ENCODE measurements at regions not wholly inside any gene's neighbourhood (a gene's known extent, or its start where the extent isn't known, plus 50 kb on each side); places are given as distances from the start of the nearest gene placed in this dataset.

GRCh38 chr16:82504836-82505235, 121.9 kb upstream of the CDH13 start:
- no peak overlapping the region for H3K4me3 ChIP-seq (ENCODE audit: low read length)
- no peak for DNase-seq (ENCODE audit: low read depth, low spot score)
- H3K36me3 ChIP-seq (ENCODE audit: control insufficient read depth, insufficient read depth, low read length) = no peaks in the 10 kb centered on the region
- H3K4me1 ChIP-seq (ENCODE audit: control insufficient read depth, insufficient read depth, low read length) = no peaks in the 10 kb centered on the region
- H3K9me3 ChIP-seq (ENCODE audit: control insufficient read depth, insufficient read depth, low read length) = no peaks in the 10 kb centered on the region
- H3K27me3 ChIP-seq (ENCODE audit: control insufficient read depth, insufficient read depth, low read length) = no peaks in the 10 kb centered on the region
- no peak overlapping the region for H3K27ac ChIP-seq (ENCODE audit: low read length)
- no CpG with 5 or more reads among the region's 8 CpGs for WGBS (ENCODE audit: insufficient coverage, insufficient read length)

- Histone ChIP-seq H3K27me3 (ENCODE audit: control insufficient read depth, insufficient read depth, low read length) (no peaks in the 10 kb centered on the region), H3K36me3 (ENCODE audit: control insufficient read depth, insufficient read depth, low read length) (no peaks in the 10 kb centered on the region), H3K4me3 (ENCODE audit: low read length) (no peak overlapping the region), H3K9me3 (ENCODE audit: control insufficient read depth, insufficient read depth, low read length) (no peaks in the 10 kb centered on the region), H3K4me1 (ENCODE audit: control insufficient read depth, insufficient read depth, low read length) (no peaks in the 10 kb centered on the region), H3K27ac (ENCODE audit: low read length) (no peak overlapping the region)
- WGBS (ENCODE audit: insufficient coverage, insufficient read length) = no CpG with 5 or more reads among the region's 4 CpGs
- no peak for DNase-seq (ENCODE audit: low read depth, low spot score)
These were observed 127.5 kb upstream of the CDH13 start for GRCh38 chr16:82499302-82499701.

GRCh38 chr16:82497139-82497538, 129.6 kb upstream of the CDH13 start:
- H3K4me1 ChIP-seq (ENCODE audit: control insufficient read depth, insufficient read depth, low read length) = no peaks in the 10 kb centered on the region
- H3K27me3 ChIP-seq (ENCODE audit: control insufficient read depth, insufficient read depth, low read length) = no peaks in the 10 kb centered on the region
- no peaks in the 10 kb centered on the region for H3K9me3 ChIP-seq (ENCODE audit: control insufficient read depth, insufficient read depth, low read length)
- no peak for DNase-seq (ENCODE audit: low read depth, low spot score)
- no CpG with 5 or more reads among the region's 4 CpGs for WGBS (ENCODE audit: insufficient coverage, insufficient read length)
- H3K27ac ChIP-seq (ENCODE audit: low read length) = no peak overlapping the region
- no peak overlapping the region for H3K4me3 ChIP-seq (ENCODE audit: low read length)
- no peaks in the 10 kb centered on the region for H3K36me3 ChIP-seq (ENCODE audit: control insufficient read depth, insufficient read depth, low read length)

GRCh38 chr16:82488460-82488859, 138.3 kb upstream of the CDH13 start:
- WGBS (ENCODE audit: insufficient coverage, insufficient read length) = no CpG with 5 or more reads among the region's 4 CpGs
- no peak overlapping the region for H3K27ac ChIP-seq (ENCODE audit: low read length)
- H3K4me3 ChIP-seq (ENCODE audit: low read length) = no peak overlapping the region
- no peaks in the 10 kb centered on the region for H3K9me3 ChIP-seq (ENCODE audit: control insufficient read depth, insufficient read depth, low read length)
- no peaks in the 10 kb centered on the region for H3K4me1 ChIP-seq (ENCODE audit: control insufficient read depth, insufficient read depth, low read length)
- H3K27me3 ChIP-seq (ENCODE audit: control insufficient read depth, insufficient read depth, low read length) = no peaks in the 10 kb centered on the region
- no peak for DNase-seq (ENCODE audit: low read depth, low spot score)
- H3K36me3 ChIP-seq (ENCODE audit: control insufficient read depth, insufficient read depth, low read length) = no peaks in the 10 kb centered on the region

- no CpG with 5 or more reads among the region's 3 CpGs for WGBS (ENCODE audit: insufficient coverage, insufficient read length)
- no peak for DNase-seq (ENCODE audit: low read depth, low spot score)
- H3K9me3 ChIP-seq (ENCODE audit: control insufficient read depth, insufficient read depth, low read length) = no peaks in the 10 kb centered on the region
These were observed 145.3 kb upstream of the CDH13 start for GRCh38 chr16:82481455-82481854.

GRCh38 chr16:82476786-82477185, 150.0 kb upstream of the CDH13 start:
- H3K9me3 ChIP-seq (ENCODE audit: control insufficient read depth, insufficient read depth, low read length) = no peaks in the 10 kb centered on the region
- no peaks in the 10 kb centered on the region for H3K4me1 ChIP-seq (ENCODE audit: control insufficient read depth, insufficient read depth, low read length)
- no peak overlapping the region for H3K4me3 ChIP-seq (ENCODE audit: low read length)
- H3K36me3 ChIP-seq (ENCODE audit: control insufficient read depth, insufficient read depth, low read length) = no peaks in the 10 kb centered on the region
- H3K27ac ChIP-seq (ENCODE audit: low read length) = no peak overlapping the region
- DNase-seq (ENCODE audit: low read depth, low spot score) = no peak
- H3K27me3 ChIP-seq (ENCODE audit: control insufficient read depth, insufficient read depth, low read length) = no peaks in the 10 kb centered on the region
- WGBS (ENCODE audit: insufficient coverage, insufficient read length) = no CpG with 5 or more reads among the region's 5 CpGs

More at GRCh38 chr16:82481455-82481854, 145.3 kb upstream of the CDH13 start:
- Histone ChIP-seq H3K27ac (ENCODE audit: low read length) (no peak overlapping the region), H3K4me3 (ENCODE audit: low read length) (no peak overlapping the region), H3K4me1 (ENCODE audit: control insufficient read depth, insufficient read depth, low read length) (no peaks in the 10 kb centered on the region), H3K36me3 (ENCODE audit: control insufficient read depth, insufficient read depth, low read length) (no peaks in the 10 kb centered on the region), H3K27me3 (ENCODE audit: control insufficient read depth, insufficient read depth, low read length) (no peaks in the 10 kb centered on the region)

GRCh38 chr16:82470620-82471152, 156.1 kb upstream of the CDH13 start:
- WGBS (ENCODE audit: insufficient coverage, insufficient read length) = no CpG with 5 or more reads among the region's 8 CpGs
- no peaks in the 10 kb centered on the region for H3K27me3 ChIP-seq (ENCODE audit: control insufficient read depth, insufficient read depth, low read length)

GRCh38 chr16:82470016-82470415, 156.8 kb upstream of the CDH13 start:
- no peak for DNase-seq (ENCODE audit: low read depth, low spot score)
- Histone ChIP-seq H3K27me3 (ENCODE audit: control insufficient read depth, insufficient read depth, low read length) (no peaks in the 10 kb centered on the region), H3K9me3 (ENCODE audit: control insufficient read depth, insufficient read depth, low read length) (no peaks in the 10 kb centered on the region), H3K4me1 (ENCODE audit: control insufficient read depth, insufficient read depth, low read length) (no peaks in the 10 kb centered on the region), H3K4me3 (ENCODE audit: low read length) (no peak overlapping the region), H3K36me3 (ENCODE audit: control insufficient read depth, insufficient read depth, low read length) (no peaks in the 10 kb centered on the region), H3K27ac (ENCODE audit: low read length) (no peak overlapping the region)
- WGBS (ENCODE audit: insufficient coverage, insufficient read length) = no CpG with 5 or more reads among the region's 7 CpGs

More at GRCh38 chr16:82470620-82471152, 156.1 kb upstream of the CDH13 start:
- DNase-seq (ENCODE audit: low read depth, low spot score) = no peak
- Histone ChIP-seq H3K27ac (ENCODE audit: low read length) (no peak overlapping the region), H3K9me3 (ENCODE audit: control insufficient read depth, insufficient read depth, low read length) (no peaks in the 10 kb centered on the region), H3K4me3 (ENCODE audit: low read length) (no peak overlapping the region), H3K4me1 (ENCODE audit: control insufficient read depth, insufficient read depth, low read length) (no peaks in the 10 kb centered on the region), H3K36me3 (ENCODE audit: control insufficient read depth, insufficient read depth, low read length) (no peaks in the 10 kb centered on the region)

- no peak for DNase-seq (ENCODE audit: low read depth, low spot score)
- no CpG with 5 or more reads among the region's 13 CpGs for WGBS (ENCODE audit: insufficient coverage, insufficient read length)
- no peaks in the 10 kb centered on the region for H3K4me1 ChIP-seq (ENCODE audit: control insufficient read depth, insufficient read depth, low read length)
- H3K9me3 ChIP-seq (ENCODE audit: control insufficient read depth, insufficient read depth, low read length) = no peaks in the 10 kb centered on the region
- H3K4me3 ChIP-seq (ENCODE audit: low read length) = no peak overlapping the region
- H3K27me3 ChIP-seq (ENCODE audit: control insufficient read depth, insufficient read depth, low read length) = no peaks in the 10 kb centered on the region
- no peak overlapping the region for H3K27ac ChIP-seq (ENCODE audit: low read length)
- no peaks in the 10 kb centered on the region for H3K36me3 ChIP-seq (ENCODE audit: control insufficient read depth, insufficient read depth, low read length)
These were observed 162.6 kb upstream of the CDH13 start for GRCh38 chr16:82464187-82464586.

GRCh38 chr16:82460766-82461165, 166.0 kb upstream of the CDH13 start:
- Histone ChIP-seq H3K4me3 (ENCODE audit: low read length) (no peak overlapping the region), H3K9me3 (ENCODE audit: control insufficient read depth, insufficient read depth, low read length) (no peaks in the 10 kb centered on the region), H3K36me3 (ENCODE audit: control insufficient read depth, insufficient read depth, low read length) (no peaks in the 10 kb centered on the region), H3K27me3 (ENCODE audit: control insufficient read depth, insufficient read depth, low read length) (no peaks in the 10 kb centered on the region), H3K27ac (ENCODE audit: low read length) (no peak overlapping the region), H3K4me1 (ENCODE audit: control insufficient read depth, insufficient read depth, low read length) (no peaks in the 10 kb centered on the region)
- no CpG with 5 or more reads among the region's 3 CpGs for WGBS (ENCODE audit: insufficient coverage, insufficient read length)
- no peak for DNase-seq (ENCODE audit: low read depth, low spot score)

GRCh38 chr16:82459580-82460256, 167.1 kb upstream of the CDH13 start:
- no peak for DNase-seq (ENCODE audit: low read depth, low spot score)
- Histone ChIP-seq H3K27me3 (ENCODE audit: control insufficient read depth, insufficient read depth, low read length) (no peaks in the 10 kb centered on the region), H3K27ac (ENCODE audit: low read length) (no peak overlapping the region), H3K4me1 (ENCODE audit: control insufficient read depth, insufficient read depth, low read length) (no peaks in the 10 kb centered on the region), H3K36me3 (ENCODE audit: control insufficient read depth, insufficient read depth, low read length) (no peaks in the 10 kb centered on the region), H3K4me3 (ENCODE audit: low read length) (no peak overlapping the region), H3K9me3 (ENCODE audit: control insufficient read depth, insufficient read depth, low read length) (no peaks in the 10 kb centered on the region)
- WGBS (ENCODE audit: insufficient coverage, insufficient read length) = no CpG with 5 or more reads among the region's 11 CpGs

All from iPS DF 6.9 (cell line).